GM21515 (cell line): ENCODE measurements at regions not wholly inside any gene's neighbourhood (a gene's known extent, or its start where the extent isn't known, plus 50 kb on each side); places are given as distances from the start of the nearest gene placed in this dataset.

Experiments used
- ATAC-seq: cut with Tn5 transposase; IDR thresholded peaks from one replicate; pipeline ENCODE4 v1.9.1; 2021; ENCODE audit not compliant: unreplicated experiment

DNA sequence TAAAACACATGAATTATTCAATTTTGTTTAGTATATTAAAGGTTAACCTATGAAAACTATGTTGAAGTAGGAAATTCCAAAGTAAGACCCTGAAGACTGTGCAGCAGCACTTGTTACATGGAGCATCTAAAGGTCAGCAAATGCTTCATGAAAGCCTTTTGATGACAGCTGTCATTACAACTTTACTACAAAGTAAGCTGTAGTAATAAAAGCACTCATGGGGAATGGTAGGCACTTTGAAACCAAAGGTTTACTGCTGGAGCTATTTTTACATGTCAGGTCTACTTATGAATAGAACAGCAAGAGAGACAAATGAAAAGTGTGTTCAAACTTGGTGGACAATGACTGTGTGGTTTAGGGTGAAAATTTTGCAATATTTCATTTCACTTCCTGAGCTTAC, 672.5 kb upstream of the PCDH20 start:
- ATAC-seq = no peak

GRCh38 chr13:62087124-62087523, 671.5 kb upstream of the PCDH20 start:
- no peak for ATAC-seq

GRCh38 chr13:62085337-62086229, 669.9 kb upstream of the PCDH20 start:
- ATAC-seq = no peak

DNA sequence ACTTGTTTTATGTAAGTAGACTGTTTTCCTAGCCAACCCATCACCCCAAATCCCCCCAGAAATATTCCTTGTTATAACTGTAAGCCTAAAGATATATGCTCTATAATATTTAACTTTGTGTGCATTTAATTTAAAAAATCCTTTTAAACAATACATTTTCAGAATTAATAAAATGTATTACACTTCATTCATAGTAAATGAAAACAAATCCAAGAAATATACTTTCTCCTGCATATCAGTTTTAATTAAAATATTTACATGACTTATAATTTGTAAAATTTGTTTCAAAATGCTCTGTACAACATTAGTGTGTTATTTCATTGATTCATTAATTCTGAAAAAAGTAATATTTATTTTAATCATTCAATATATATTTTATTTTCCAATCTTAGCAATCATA, 669.1 kb upstream of the PCDH20 start:
- ATAC-seq = no peak

GRCh38 chr13:62067821-62068220, 652.2 kb upstream of the PCDH20 start:
- ATAC-seq = no peak

- ATAC-seq = no peak
Observed at GRCh38 chr13:62065016-62065415, 649.4 kb upstream of the PCDH20 start.

DNA sequence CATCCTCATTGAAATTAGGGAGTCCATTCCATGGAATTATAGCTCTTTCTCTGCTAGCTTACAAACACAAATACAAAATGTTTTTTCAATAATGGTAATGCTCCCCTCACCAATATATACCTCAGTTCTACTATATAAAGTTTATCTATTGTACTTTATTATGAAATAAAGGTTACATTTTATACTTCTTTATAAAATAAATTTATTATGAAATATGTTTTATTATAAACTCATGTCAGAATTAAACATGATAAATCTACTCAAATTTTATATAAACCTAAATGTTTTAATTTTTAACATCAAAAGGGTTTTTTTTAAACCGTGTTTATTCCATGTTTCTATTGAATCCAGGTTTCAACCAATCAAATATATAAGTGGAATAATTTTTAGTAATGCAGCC, 646.1 kb upstream of the PCDH20 start:
- ATAC-seq = no peak

- ATAC-seq = no peak
Observed at GRCh38 chr13:62060570-62060969, 644.9 kb upstream of the PCDH20 start.

GRCh38 chr13:62057286-62057685, 641.6 kb upstream of the PCDH20 start:
- ATAC-seq = no peak

DNA sequence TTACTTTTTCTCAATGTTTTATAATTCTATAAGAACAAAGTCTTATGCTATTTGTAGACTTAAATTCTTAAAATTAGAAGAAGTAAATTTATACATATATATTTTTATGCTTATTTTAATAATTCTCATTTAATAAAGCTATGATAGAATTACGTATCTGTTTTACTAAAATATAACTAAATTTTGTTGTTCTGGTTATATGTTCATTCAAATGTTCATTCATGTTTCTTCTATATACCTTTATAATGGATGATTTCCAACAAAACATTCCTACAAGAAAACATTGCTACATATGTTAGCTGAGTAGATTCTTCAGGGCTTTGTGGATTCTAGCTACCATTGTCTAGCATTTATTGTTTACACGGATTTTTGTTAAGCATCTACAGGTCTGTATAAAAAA, 634.3 kb upstream of the PCDH20 start:
- ATAC-seq = no peak

DNA sequence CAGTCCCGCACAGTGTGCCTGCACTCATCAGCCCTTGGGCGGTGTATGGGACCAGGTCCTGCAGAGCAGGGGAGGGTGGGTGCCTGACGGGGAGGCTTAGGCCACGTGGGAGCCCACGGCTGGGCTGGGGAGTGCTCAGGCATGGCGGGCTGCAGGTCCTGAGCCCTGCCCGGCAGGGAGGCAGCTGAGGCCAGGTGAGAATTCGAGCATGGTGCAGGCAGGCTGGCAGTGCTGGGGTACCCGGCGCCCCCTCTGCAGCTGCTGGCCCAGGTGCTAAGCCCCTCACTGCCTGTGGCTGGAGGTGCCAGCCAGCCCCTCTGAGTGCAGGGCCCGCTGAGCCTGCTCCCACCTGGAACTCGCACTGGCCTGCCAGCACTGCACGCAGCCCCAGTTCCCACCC, 630.9 kb upstream of the PCDH20 start:
- ATAC-seq = no peak

- ATAC-seq = no peak
Observed at GRCh38 chr13:62043600-62043999, 628.0 kb upstream of the PCDH20 start.

- no peak for ATAC-seq
Observed at GRCh38 chr13:62040806-62041205, 625.2 kb upstream of the PCDH20 start.

DNA sequence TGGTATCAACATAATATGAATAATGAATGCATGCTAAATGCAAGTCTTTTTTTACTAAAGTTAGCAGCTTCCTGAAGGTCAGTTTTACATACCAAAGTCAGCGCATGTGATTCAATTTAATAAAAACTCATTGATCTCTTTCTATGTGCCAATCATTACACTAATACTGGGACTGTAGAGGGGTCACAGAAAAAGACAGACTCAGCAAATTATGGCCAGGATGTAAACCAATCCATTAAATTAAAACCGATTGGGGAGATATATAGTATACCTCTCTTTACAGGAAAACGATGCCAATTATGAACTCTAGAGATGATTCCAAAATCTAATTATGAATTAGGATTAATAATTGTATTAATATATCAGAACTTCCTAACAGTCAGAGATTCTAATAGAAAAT, 624.4 kb upstream of the PCDH20 start:
- no peak for ATAC-seq

- ATAC-seq = no peak
Observed at GRCh38 chr13:62038214-62038613, 622.6 kb upstream of the PCDH20 start.

- ATAC-seq = no peak
Observed at GRCh38 chr13:62035981-62036380, 620.3 kb upstream of the PCDH20 start.

GRCh38 chr13:62033934-62034333, 618.3 kb upstream of the PCDH20 start:
- ATAC-seq = no peak

DNA sequence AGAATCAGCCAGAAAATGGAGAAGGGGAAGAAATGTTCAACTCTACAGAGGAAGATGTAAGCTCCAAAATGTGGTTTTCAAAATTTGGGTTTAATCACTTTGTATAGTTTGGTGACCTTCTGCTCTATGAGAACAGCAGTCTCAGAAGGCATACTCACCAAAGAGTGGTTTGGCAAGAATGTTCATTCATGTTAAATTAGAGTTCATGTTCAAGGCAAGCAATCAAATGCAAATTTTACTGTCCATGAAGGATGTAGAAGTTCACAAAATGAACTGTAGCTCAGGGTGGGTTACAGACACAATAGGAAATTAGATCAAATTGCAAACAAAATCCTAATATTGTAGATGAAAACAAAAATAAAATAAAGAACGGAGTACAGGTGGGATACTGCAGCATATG, 606.7 kb upstream of the PCDH20 start:
- no peak for ATAC-seq

DNA sequence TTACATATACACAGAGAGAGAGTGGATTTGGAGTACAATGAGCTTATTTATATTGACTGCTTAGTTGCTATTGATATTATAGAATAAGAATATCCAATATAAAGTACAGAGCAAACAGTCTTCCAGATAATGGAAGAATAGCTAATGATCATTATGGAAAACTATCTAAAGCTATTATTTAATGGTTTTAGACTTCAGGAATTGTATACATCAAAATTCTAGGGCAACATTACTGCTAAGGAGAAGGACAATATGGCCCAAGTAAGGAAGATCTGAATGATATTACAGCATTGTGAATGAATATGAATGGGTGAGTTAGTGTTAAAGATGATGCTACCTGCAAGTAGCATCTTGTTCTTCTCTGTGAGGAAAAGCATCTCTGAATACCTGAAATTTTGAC, 604.2 kb upstream of the PCDH20 start:
- no peak for ATAC-seq

GRCh38 chr13:62014299-62014698, 598.6 kb upstream of the PCDH20 start:
- no peak for ATAC-seq

- no peak for ATAC-seq
Observed at GRCh38 chr13:62003452-62003851, 587.8 kb upstream of the PCDH20 start.

- ATAC-seq = no peak
Observed at GRCh38 chr13:61994174-61994573, 578.5 kb upstream of the PCDH20 start.

DNA sequence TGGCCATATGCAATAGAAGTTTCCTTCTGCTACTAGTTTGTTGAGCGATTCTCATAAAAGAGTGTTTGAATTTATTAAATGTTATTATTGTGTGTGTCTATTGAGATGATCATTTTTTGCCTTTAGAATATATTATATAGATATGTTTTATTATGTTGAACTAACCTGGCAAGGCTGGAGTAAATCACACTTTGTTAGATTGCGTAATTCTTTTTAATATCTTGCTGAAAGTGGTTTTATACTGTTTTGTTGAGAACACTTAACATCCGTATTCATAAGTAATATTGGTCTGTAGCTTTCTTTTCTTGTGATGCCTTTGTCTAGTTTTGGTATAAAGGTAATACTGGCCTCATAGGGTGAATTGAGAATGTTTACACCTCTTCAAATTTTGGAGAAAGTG, 574.3 kb upstream of the PCDH20 start:
- no peak for ATAC-seq
